Activated T-cell treated with anti-CD3 and anti-CD28 coated beads for 48 hours (primary cell): ENCODE measurements at regions not wholly inside any gene's neighbourhood (a gene's known extent, or its start where the extent isn't known, plus 50 kb on each side); places are given as distances from the start of the nearest gene placed in this dataset.

Experiments used
- DNase-seq: peaks from one replicate; pipeline ENCODE4 v3.0.0-alpha.2; 2020; ENCODE audit warnings: low read depth

GRCh38 chr5:67515020-67515689 is 318.6 kb upstream of the CD180 start:
- DNase-seq: peak; percentile 18

GRCh38 chr5:67512758-67513157 is 316.2 kb upstream of the CD180 start:
- no peak for DNase-seq

GRCh38 chr5:67511911-67512310 is 315.3 kb upstream of the CD180 start:
- DNase-seq: no peak

- no peak for DNase-seq
Measured at GRCh38 chr5:67510204-67510603, 313.6 kb upstream of the CD180 start.

GRCh38 chr5:67509402-67510186 is 313.0 kb upstream of the CD180 start:
- DNase-seq: no peak

- DNase-seq: no peak
Measured at GRCh38 chr5:67506241-67506640, 309.6 kb upstream of the CD180 start.

GRCh38 chr5:67502951-67503350 is 306.4 kb upstream of the CD180 start:
- no peak for DNase-seq

GRCh38 chr5:67496051-67496450 is 299.5 kb upstream of the CD180 start:
- DNase-seq: no peak

GRCh38 chr5:67495072-67495471 is 298.5 kb upstream of the CD180 start:
- no peak for DNase-seq

- DNase-seq: no peak
Measured at GRCh38 chr5:67494186-67494855, 297.7 kb upstream of the CD180 start.

GRCh38 chr5:67493676-67494075 is 297.1 kb upstream of the CD180 start:
- no peak for DNase-seq

GRCh38 chr5:67490543-67491321 is 294.1 kb upstream of the CD180 start:
- DNase-seq: no peak

- DNase-seq: no peak
Measured at GRCh38 chr5:67488885-67489284, 292.3 kb upstream of the CD180 start.

- no peak for DNase-seq
Measured at GRCh38 chr5:67487862-67488261, 291.3 kb upstream of the CD180 start.

- DNase-seq: no peak
Measured at GRCh38 chr5:67483453-67484030, 286.9 kb upstream of the CD180 start.

- DNase-seq: no peak
Measured at GRCh38 chr5:67481362-67481761, 284.8 kb upstream of the CD180 start.

- DNase-seq: no peak
Measured at GRCh38 chr5:67478337-67478736, 281.7 kb upstream of the CD180 start.

- no peak for DNase-seq
Measured at GRCh38 chr5:67476995-67477394, 280.4 kb upstream of the CD180 start.

GRCh38 chr5:67476531-67476930 is 279.9 kb upstream of the CD180 start:
- DNase-seq: no peak

GRCh38 chr5:67475489-67475888 is 278.9 kb upstream of the CD180 start:
- DNase-seq: no peak

- no peak for DNase-seq
Measured at GRCh38 chr5:67474597-67475238, 278.1 kb upstream of the CD180 start.
